ENCODE measurements at regions not wholly inside any gene's neighbourhood (a gene's known extent, or its start where the extent isn't known, plus 50 kb on each side); places are given as distances from the start of the nearest gene placed in this dataset.

- TF ChIP-seq CTCF (IDR thresholded peaks at IDR 0.05; ENCODE audit: insufficient read depth, low read length, poor library complexity, severe bottlenecking): no peak
- no peak for TF ChIP-seq EZH2phosphoT487 (conservative IDR thresholded peaks at IDR 0.05; ENCODE audit: low read length)
Measured at GRCh38 chr11:28703371-28703770, 595.2 kb downstream of the METTL15 start.

Measured in SU-DHL-6 (cell line).